Loucy (cell line): ENCODE measurements at regions not wholly inside any gene's neighbourhood (a gene's known extent, or its start where the extent isn't known, plus 50 kb on each side); places are given as distances from the start of the nearest gene placed in this dataset.
A peak's percentile ranks its signal among the peaks of the same experiment; 100 is the strongest.

Source experiments
- H2AFZ ChIP-seq: fragments of 200-600 bp; sonication (generic); 2 replicates; pipeline ENCODE4 v1.6.0; 2016; ENCODE audit warnings: antibody characterized with exemption, mild to moderate bottlenecking, low read length, moderate library complexity
- H3F3A ChIP-seq: fragments of 200-600 bp; 2 replicates; pipeline ENCODE4 v1.6.0; 2016; ENCODE audit warnings: antibody characterized with exemption, low read depth, mild to moderate bottlenecking
- H3K27me3 ChIP-seq: fragments of 200-600 bp; sonication (generic); 2 replicates; pipeline ENCODE4 v1.6.1; 2014; ENCODE audit warnings: low read length, mild to moderate bottlenecking; ENCODE audit not compliant: insufficient read depth, poor library complexity, severe bottlenecking
- H3K36me3 ChIP-seq: fragments of 200-600 bp; sonication (generic); 2 replicates; pipeline ENCODE4 v1.6.1; 2016; ENCODE audit warnings: low read length; ENCODE audit not compliant: insufficient read depth
- H3K4me1 ChIP-seq: fragments of 200-600 bp; sonication (generic); 2 replicates; pipeline ENCODE4 v1.5.1; 2014; ENCODE audit warnings: low read length, mild to moderate bottlenecking; ENCODE audit not compliant: insufficient read depth, poor library complexity, severe bottlenecking
- H3K4me2 ChIP-seq: fragments of 200-600 bp; sonication (generic); 2 replicates; pipeline ENCODE4 v1.6.0; 2014; ENCODE audit warnings: antibody characterized with exemption, low read length, low read depth, mild to moderate bottlenecking; ENCODE audit not compliant: poor library complexity, severe bottlenecking
- H3K4me3 ChIP-seq: fragments of 200-600 bp; sonication (generic); 2 replicates; pipeline ENCODE4 v1.5.1; 2014; ENCODE audit warnings: low read length, mild to moderate bottlenecking, mixed read lengths; ENCODE audit not compliant: poor library complexity, severe bottlenecking
- H3K79me2 ChIP-seq: fragments of 200-600 bp; sonication (generic); 2 replicates; pipeline ENCODE4 v1.6.1; 2014; ENCODE audit warnings: low read length; ENCODE audit not compliant: insufficient read depth
- H3K9ac ChIP-seq: fragments of 200-600 bp; sonication (generic); 2 replicates; pipeline ENCODE4 v1.6.0; 2014; ENCODE audit warnings: mild to moderate bottlenecking, low read depth, low read length, moderate library complexity; ENCODE audit not compliant: poor library complexity, severe bottlenecking
- H3K9me2 ChIP-seq: fragments of 200-600 bp; sonication (generic); replicated peaks from 2 replicates; pipeline ENCODE4 v1.6.1; 2016; ENCODE audit warnings: low read depth, low read length, mixed read lengths
- H3K9me3 ChIP-seq: fragments of 200-600 bp; sonication (generic); 2 replicates; pipeline ENCODE4 v1.6.1; 2014; ENCODE audit warnings: mild to moderate bottlenecking, antibody characterized with exemption, low read length, low read depth; ENCODE audit not compliant: insufficient read depth
- H4K20me1 ChIP-seq: fragments of 200-600 bp; sonication (generic); 2 replicates; pipeline ENCODE4 v1.6.0; 2014; ENCODE audit warnings: antibody characterized with exemption, low read length, mild to moderate bottlenecking; ENCODE audit not compliant: insufficient read depth, poor library complexity, severe bottlenecking
- EZH2phosphoT487 ChIP-seq: fragments of 200-600 bp; IDR thresholded peaks from 2 replicates; pipeline ENCODE4 v1.6.1; 2018; ENCODE audit warnings: antibody characterized with exemption, mild to moderate bottlenecking, moderate library complexity, borderline replicate concordance
- TF ChIP-seq, protein P1 (sequence below): fragments of 200-600 bp; sonication (generic); conservative IDR thresholded peaks from 2 replicates; pipeline ENCODE4 v1.5.1; 2014; ENCODE audit warnings: mild to moderate bottlenecking, antibody characterized with exemption, low read length

DNA sequence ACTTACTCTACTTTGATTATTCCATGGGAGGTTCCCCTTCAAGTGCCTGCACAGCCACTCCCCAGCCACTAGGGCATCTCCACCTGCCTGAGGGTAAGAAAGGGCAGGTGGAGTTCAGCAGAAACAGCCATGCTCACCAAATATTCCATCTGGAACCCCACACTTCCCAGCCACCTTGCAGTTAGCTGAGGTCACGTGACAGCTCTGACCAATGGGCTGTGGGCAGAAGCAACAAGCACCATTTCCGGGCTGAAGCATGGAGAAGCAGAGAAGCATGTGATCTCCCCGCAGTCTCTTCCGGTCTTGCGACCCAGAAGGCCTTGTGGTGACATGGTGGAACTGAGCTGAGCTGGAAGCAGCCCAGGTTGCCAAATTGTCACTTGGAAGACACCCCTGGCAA is 108.6 kb downstream of the CCT6B start:
- Histone ChIP-seq H3K4me3 (no peak overlapping the region), H3K79me2 (no peaks in the 10 kb centered on the region), H3F3A (no peaks in the 10 kb centered on the region), H3K9me2 (no peaks in the 10 kb centered on the region), H3K9ac (no peak overlapping the region), H3K4me2 (no peak overlapping the region), H3K9me3 (no peaks in the 10 kb centered on the region), H3K36me3 (no peaks in the 10 kb centered on the region), H3K27me3 (no peaks in the 10 kb centered on the region), H2AFZ (no peak overlapping the region), H4K20me1 (no peaks in the 10 kb centered on the region), H3K4me1 (peaks cover 18% of the 10 kb centered on the region)
- TF ChIP-seq, protein P1, sequence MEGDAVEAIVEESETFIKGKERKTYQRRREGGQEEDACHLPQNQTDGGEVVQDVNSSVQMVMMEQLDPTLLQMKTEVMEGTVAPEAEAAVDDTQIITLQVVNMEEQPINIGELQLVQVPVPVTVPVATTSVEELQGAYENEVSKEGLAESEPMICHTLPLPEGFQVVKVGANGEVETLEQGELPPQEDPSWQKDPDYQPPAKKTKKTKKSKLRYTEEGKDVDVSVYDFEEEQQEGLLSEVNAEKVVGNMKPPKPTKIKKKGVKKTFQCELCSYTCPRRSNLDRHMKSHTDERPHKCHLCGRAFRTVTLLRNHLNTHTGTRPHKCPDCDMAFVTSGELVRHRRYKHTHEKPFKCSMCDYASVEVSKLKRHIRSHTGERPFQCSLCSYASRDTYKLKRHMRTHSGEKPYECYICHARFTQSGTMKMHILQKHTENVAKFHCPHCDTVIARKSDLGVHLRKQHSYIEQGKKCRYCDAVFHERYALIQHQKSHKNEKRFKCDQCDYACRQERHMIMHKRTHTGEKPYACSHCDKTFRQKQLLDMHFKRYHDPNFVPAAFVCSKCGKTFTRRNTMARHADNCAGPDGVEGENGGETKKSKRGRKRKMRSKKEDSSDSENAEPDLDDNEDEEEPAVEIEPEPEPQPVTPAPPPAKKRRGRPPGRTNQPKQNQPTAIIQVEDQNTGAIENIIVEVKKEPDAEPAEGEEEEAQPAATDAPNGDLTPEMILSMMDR: peak; percentile 53
- TF ChIP-seq EZH2phosphoT487: no peak

DNA sequence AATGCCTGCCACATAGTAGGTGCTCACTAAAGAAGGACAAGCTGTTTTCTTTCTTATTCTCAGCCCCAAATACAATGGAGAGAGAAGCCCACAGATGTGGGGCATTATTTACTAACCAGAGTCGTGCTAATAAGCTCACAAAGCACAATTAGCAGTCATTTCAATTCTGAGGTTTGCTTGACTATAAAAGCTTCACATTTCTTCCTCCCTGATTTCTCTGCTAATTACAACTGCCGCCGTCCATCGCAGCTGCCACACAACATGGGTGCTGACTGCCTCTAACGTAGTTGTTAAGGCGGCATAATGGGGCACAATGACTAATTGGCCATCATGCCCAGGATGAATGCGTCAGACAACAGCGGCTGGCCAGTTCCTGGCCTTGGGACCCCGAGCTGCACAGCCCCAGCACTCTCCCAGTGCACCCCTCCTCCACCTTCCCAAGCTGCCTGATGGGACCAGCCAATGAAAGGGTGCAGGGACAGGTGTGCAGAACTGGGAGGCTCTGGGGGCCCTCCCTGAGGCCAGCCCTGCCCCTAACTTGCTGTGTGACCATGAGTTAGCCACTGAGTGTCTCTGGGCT is 109.2 kb downstream of the CCT6B start:
- Histone ChIP-seq H3K4me1 (peaks cover 18% of the 10 kb centered on the region), H4K20me1 (no peaks in the 10 kb centered on the region), H3K36me3 (no peaks in the 10 kb centered on the region), H3F3A (no peaks in the 10 kb centered on the region), H3K9ac (no peak overlapping the region), H3K9me2 (no peaks in the 10 kb centered on the region), H3K79me2 (no peaks in the 10 kb centered on the region), H3K4me3 (no peak overlapping the region), H2AFZ (no peak overlapping the region), H3K9me3 (no peaks in the 10 kb centered on the region), H3K27me3 (no peaks in the 10 kb centered on the region), H3K4me2 (no peak overlapping the region)
- no peak for TF ChIP-seq EZH2phosphoT487
- TF ChIP-seq, protein P1: no peak

DNA sequence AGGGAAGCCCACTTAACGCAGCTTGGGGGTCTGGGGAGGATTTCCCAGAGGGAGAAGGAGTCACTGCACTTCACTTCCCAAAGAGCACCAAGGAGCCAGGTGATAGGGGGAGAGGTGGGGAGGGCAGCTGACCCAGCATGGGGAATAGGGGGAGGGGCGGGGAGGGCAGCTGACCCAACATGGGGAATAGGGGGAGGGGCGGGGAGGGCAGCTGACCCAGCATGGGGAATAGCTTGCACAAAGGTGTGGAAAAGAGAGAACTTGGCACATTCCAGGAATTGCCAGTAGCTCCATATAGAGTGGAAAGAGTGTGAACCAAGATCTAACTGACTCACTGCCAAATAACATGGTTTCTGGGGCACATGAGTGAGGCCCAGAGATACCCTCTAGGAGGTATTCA is 110.3 kb downstream of the CCT6B start:
- H3K9me3 ChIP-seq: no peaks in the 10 kb centered on the region

More for the DNA sequence above, 110.3 kb downstream of the CCT6B start:
- TF ChIP-seq EZH2phosphoT487: no peak
- TF ChIP-seq, protein P1: no peak
- Histone ChIP-seq H3K4me1 (peaks cover 18% of the 10 kb centered on the region), H2AFZ (no peak overlapping the region), H3F3A (no peaks in the 10 kb centered on the region), H3K27me3 (no peaks in the 10 kb centered on the region), H3K9me2 (no peaks in the 10 kb centered on the region), H3K36me3 (no peaks in the 10 kb centered on the region), H3K4me3 (no peak overlapping the region), H3K9ac (no peak overlapping the region), H3K79me2 (no peaks in the 10 kb centered on the region), H4K20me1 (no peaks in the 10 kb centered on the region), H3K4me2 (no peak overlapping the region)
